Hepatocyte (in vitro differentiated cells): ENCODE measurements at regions not wholly inside any gene's neighbourhood (a gene's known extent, or its start where the extent isn't known, plus 50 kb on each side); places are given as distances from the start of the nearest gene placed in this dataset.

Experiments used
- EZH2phosphoT487 ChIP-seq: fragments of 200-600 bp; sonication (generic); IDR thresholded peaks from one replicate; pipeline ENCODE4 v1.6.1; 2018; ENCODE audit warnings: antibody characterized with exemption, mild to moderate bottlenecking, low read depth, moderate library complexity; ENCODE audit not compliant: unreplicated experiment, severe bottlenecking
- TF ChIP-seq, protein P1 (sequence below): fragments of 200-600 bp; sonication (generic); IDR thresholded peaks from 2 replicates; pipeline ENCODE4 v1.5.1; 2016; ENCODE audit warnings: antibody characterized with exemption, mild to moderate bottlenecking; ENCODE audit not compliant: poor library complexity

GRCh38 chr3:16031434-16031833, 143.0 kb upstream of the GALNT15 start:
- TF ChIP-seq, protein P1, sequence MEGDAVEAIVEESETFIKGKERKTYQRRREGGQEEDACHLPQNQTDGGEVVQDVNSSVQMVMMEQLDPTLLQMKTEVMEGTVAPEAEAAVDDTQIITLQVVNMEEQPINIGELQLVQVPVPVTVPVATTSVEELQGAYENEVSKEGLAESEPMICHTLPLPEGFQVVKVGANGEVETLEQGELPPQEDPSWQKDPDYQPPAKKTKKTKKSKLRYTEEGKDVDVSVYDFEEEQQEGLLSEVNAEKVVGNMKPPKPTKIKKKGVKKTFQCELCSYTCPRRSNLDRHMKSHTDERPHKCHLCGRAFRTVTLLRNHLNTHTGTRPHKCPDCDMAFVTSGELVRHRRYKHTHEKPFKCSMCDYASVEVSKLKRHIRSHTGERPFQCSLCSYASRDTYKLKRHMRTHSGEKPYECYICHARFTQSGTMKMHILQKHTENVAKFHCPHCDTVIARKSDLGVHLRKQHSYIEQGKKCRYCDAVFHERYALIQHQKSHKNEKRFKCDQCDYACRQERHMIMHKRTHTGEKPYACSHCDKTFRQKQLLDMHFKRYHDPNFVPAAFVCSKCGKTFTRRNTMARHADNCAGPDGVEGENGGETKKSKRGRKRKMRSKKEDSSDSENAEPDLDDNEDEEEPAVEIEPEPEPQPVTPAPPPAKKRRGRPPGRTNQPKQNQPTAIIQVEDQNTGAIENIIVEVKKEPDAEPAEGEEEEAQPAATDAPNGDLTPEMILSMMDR, result no peak
- TF ChIP-seq EZH2phosphoT487, result no peak
